Nephron progenitor cell (in vitro differentiated cells): ENCODE measurements at regions not wholly inside any gene's neighbourhood (a gene's known extent, or its start where the extent isn't known, plus 50 kb on each side); places are given as distances from the start of the nearest gene placed in this dataset.

Experiments used
- DNase-seq: peaks from one replicate; pipeline ENCODE4 v3.0.0; 2021
- H3K27ac Mint-ChIP-seq: 2 replicates; pipeline ENCODE4 v1.8.0; 2021; ENCODE audit warnings: mild to moderate bottlenecking, moderate library complexity, mixed read lengths
- H3K27me3 Mint-ChIP-seq: 2 replicates; pipeline ENCODE4 v1.8.0; 2021; ENCODE audit warnings: mild to moderate bottlenecking, low read depth, mixed read lengths; ENCODE audit not compliant: poor library complexity
- H3K36me3 Mint-ChIP-seq: 2 replicates; pipeline ENCODE4 v1.8.0; 2021; ENCODE audit warnings: low read depth, mixed read lengths
- H3K4me1 Mint-ChIP-seq: 2 replicates; pipeline ENCODE4 v1.8.0; 2021; ENCODE audit warnings: mixed read lengths
- H3K4me3 Mint-ChIP-seq: 2 replicates; pipeline ENCODE4 v1.8.0; 2021; ENCODE audit warnings: mild to moderate bottlenecking, moderate library complexity, mixed read lengths
- H3K9me3 Mint-ChIP-seq: 2 replicates; pipeline ENCODE4 v1.8.0; 2021; ENCODE audit warnings: mild to moderate bottlenecking, moderate library complexity, mixed read lengths
- TF ChIP-seq, protein P1 (sequence below): fragments of 200-600 bp; sonication (generic); IDR thresholded peaks from 2 replicates; pipeline ENCODE4 v1.5.0; 2021; ENCODE audit warnings: antibody characterized with exemption

DNA sequence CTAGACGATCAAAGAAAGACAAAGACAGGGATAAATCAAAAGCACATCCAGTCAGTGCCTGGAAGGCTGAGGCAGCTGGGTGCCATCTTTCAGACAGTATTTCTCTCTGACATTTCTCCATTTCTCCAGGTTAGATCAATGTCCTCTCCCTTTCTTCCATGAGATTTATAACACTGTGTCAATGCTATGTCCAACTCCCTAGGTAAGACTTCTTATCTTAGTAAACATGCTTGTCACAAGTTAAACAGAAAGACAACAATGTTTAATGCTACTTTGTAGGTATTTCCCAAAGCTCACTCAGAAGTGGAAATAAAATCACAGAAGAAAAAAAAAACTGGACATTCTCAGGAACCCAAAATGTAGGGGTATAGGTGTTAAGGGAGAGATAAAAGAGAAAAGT, 113.9 kb downstream of the GPR63 start:
- Mint-ChIP-seq H3K4me3 (no peak overlapping the region), H3K4me1 (peaks cover 12% of the 10 kb centered on the region)
- TF ChIP-seq, protein P1, sequence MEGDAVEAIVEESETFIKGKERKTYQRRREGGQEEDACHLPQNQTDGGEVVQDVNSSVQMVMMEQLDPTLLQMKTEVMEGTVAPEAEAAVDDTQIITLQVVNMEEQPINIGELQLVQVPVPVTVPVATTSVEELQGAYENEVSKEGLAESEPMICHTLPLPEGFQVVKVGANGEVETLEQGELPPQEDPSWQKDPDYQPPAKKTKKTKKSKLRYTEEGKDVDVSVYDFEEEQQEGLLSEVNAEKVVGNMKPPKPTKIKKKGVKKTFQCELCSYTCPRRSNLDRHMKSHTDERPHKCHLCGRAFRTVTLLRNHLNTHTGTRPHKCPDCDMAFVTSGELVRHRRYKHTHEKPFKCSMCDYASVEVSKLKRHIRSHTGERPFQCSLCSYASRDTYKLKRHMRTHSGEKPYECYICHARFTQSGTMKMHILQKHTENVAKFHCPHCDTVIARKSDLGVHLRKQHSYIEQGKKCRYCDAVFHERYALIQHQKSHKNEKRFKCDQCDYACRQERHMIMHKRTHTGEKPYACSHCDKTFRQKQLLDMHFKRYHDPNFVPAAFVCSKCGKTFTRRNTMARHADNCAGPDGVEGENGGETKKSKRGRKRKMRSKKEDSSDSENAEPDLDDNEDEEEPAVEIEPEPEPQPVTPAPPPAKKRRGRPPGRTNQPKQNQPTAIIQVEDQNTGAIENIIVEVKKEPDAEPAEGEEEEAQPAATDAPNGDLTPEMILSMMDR, result no peak

DNA sequence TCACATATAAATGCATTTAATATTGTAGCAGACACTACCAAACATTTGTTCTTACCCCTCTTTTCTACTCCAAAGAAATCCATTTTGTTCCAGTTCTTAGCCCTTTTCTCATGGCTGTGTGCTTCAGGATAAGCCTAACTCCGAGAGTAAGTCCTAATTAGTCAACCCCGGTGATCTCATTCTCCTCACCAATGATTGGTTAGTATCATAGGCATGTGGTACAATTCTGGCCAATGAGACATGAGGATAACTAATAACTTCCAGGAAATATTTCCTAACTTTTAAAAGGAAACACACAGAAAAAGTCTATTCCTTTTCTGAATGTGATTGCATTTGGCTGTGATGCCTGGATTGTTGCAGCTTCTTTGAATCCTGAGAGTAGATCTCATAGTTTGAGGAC, 116.0 kb downstream of the GPR63 start:
- Mint-ChIP-seq H3K27ac (no peak overlapping the region), H3K9me3 (no peaks in the 10 kb centered on the region), H3K27me3 (no peaks in the 10 kb centered on the region), H3K4me1 (peaks cover 13% of the 10 kb centered on the region), H3K36me3 (no peaks in the 10 kb centered on the region), H3K4me3 (no peak overlapping the region)
- no peak for DNase-seq
- TF ChIP-seq, protein P1, result no peak

More for the DNA sequence above, 113.9 kb downstream of the GPR63 start:
- Mint-ChIP-seq H3K27ac (no peak overlapping the region), H3K27me3 (no peaks in the 10 kb centered on the region), H3K36me3 (no peaks in the 10 kb centered on the region), H3K9me3 (no peaks in the 10 kb centered on the region)
- no peak for DNase-seq

DNA sequence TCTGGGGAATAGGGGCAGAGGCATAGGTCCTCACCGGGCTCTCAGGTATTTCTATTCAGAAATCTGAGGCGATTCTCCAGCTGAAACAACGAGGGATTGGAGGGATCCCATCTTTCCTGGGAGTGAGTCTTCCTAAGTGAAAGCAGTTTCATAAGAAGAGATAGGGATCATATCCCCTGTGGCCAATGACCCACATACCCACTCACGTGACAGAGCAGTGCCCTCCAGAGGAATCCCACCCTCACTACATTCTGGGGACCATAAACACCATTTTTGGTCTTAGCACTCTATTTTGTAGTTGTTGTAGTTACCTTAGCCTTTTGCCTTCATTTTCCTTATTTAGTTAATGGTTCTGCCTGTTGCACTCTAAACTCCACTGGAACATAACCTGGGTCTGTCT, 121.1 kb downstream of the GPR63 start:
- no peak for DNase-seq
- Mint-ChIP-seq H3K27me3 (no peaks in the 10 kb centered on the region), H3K36me3 (no peaks in the 10 kb centered on the region), H3K27ac (peak overlapping the region; percentile 37), H3K4me3 (no peak overlapping the region), H3K4me1 (peaks cover 10% of the 10 kb centered on the region), H3K9me3 (no peaks in the 10 kb centered on the region)
- TF ChIP-seq, protein P1, result peak; percentile 22

DNA sequence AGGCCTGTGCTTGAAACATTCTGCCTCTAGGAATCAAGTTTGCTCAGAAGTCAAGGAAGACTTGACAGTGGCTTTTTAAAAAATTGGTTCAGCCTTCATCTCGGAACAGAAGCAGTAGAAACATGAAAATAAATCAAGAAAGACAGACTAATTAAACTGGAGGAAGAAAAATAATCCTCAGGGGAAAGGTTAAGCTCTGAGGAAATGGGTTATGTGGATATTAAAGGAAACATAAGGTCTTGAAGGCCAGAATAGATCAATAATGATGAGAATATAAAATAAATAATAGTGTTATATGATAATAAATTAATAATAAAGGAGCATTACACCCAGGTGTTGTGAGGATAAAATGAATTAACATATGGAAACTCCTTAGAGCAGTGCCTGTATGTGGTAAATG, 121.7 kb downstream of the GPR63 start:
- H3K36me3 Mint-ChIP-seq, result no peaks in the 10 kb centered on the region

DNA sequence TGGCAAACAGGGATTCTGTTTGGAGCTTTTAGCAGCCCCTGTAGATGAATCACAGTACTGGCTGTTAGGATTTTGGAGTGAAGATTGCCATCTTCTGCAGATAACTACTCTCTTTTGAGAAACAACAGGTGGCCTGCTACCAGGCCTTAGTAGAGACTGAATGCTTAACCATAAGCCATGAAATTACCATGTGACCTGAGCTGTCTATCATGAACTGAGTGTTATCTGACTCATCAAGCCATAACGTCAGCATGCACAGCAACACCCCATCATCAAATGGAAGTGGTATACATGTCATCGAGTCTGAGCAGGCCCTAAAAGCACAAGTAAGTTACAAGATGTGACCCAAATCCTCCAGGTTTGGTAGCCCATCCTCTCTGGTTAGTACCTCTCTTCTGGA, 132.6 kb downstream of the GPR63 start:
- Mint-ChIP-seq H3K36me3 (no peaks in the 10 kb centered on the region), H3K27me3 (no peaks in the 10 kb centered on the region), H3K4me3 (no peak overlapping the region), H3K9me3 (no peaks in the 10 kb centered on the region), H3K4me1 (no peaks in the 10 kb centered on the region), H3K27ac (no peak overlapping the region)
- DNase-seq, result no peak
- TF ChIP-seq, protein P1, result no peak

More for the DNA sequence above, 121.7 kb downstream of the GPR63 start:
- no peaks in the 10 kb centered on the region for H3K9me3 Mint-ChIP-seq
- DNase-seq, result no peak
- peak overlapping the region; percentile 37 for H3K27ac Mint-ChIP-seq
- H3K4me3 Mint-ChIP-seq, result no peak overlapping the region
- H3K27me3 Mint-ChIP-seq, result no peaks in the 10 kb centered on the region
- H3K4me1 Mint-ChIP-seq, result peaks cover 10% of the 10 kb centered on the region
- TF ChIP-seq, protein P1, result no peak

DNA sequence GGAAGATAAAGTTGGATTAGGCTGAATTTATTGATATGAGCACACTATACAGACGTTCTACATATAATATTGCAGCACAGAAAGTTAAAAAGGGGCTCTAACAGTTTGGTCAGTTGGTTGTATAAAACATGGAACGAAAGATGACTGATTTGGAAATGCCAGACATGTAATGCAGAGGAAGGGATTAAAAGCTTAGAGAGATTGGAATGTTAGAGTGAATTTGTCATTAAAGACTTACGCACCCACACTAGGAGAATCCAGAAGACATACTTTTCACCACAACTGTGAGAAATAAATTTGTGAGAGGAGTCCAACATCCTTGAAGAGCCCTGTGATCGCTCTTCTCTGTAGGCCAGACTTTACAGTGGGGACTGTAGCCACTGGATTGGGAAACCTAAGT, 134.7 kb downstream of the GPR63 start:
- DNase-seq, result no peak
- Mint-ChIP-seq H3K27ac (no peak overlapping the region), H3K4me3 (no peak overlapping the region), H3K9me3 (no peaks in the 10 kb centered on the region), H3K27me3 (no peaks in the 10 kb centered on the region), H3K4me1 (no peaks in the 10 kb centered on the region), H3K36me3 (no peaks in the 10 kb centered on the region)
- TF ChIP-seq, protein P1, result no peak
